HepG2 (cell line): ENCODE measurements at regions not wholly inside any gene's neighbourhood (a gene's known extent, or its start where the extent isn't known, plus 50 kb on each side); places are given as distances from the start of the nearest gene placed in this dataset.
"Not testable (repeated sequence)": the region's sequence is repeated elsewhere in the genome, so short reads cannot be mapped to it uniquely, and the experiment has no call there.

ENCODE experiments used
- ATAC-seq: fragments of 200-7000 bp; cut with Tn5 transposase; 3 replicates; pipeline ENCODE4 v1.9.1; 2020; ENCODE audit warnings: mild to moderate bottlenecking, moderate library complexity
- BruUV-seq: library from RNA; stranded (reverse); fragments of 400-500 nt; replicated peaks from 2 replicates; lab custom pipeline; 2021; lab: Mats Ljungman, UMichigan
- CTCF ChIA-PET: fragments of 300-600 bp; formaldehyde crosslinking; extraction: SDS; loops from one replicate; lab custom pipeline; 2021; ENCODE audit warnings: low total read pairs, inconsistent platforms, low intra/inter-chr PET ratio; lab: Yijun Ruan, JAX
- POLR2A ChIA-PET: fragments of 350-600 bp; sonication (Branson Sonifier 250); formaldehyde crosslinking; loops from one replicate; lab custom pipeline; 2020; ENCODE audit warnings: antibody characterized with exemption, inconsistent platforms; lab: Yijun Ruan, JAX
- DNase-seq: peaks from one replicate; pipeline ENCODE4 v3.0.0-alpha.2; 2015; ENCODE audit warnings: low spot score
- FAIRE-seq: peaks from 3 replicates; lab custom pipeline; 2011; peaks lifted over from hg19 to GRCh38; lab: Jason Lieb, UNC
- H2AFZ ChIP-seq: one replicate; pipeline ENCODE4 v1.6.1; 2011; ENCODE audit warnings: low read length, inconsistent platforms
- H3K27ac ChIP-seq: fragments of 300-600 bp; 3 replicates; pipeline ENCODE4 v1.8.0; 2011; ENCODE audit warnings: mixed run types, mild to moderate bottlenecking, mixed read lengths, low read length, inconsistent platforms; ENCODE audit not compliant: insufficient read depth; ENCODE audit errors: extremely low read length
- H3K27me3 ChIP-seq, 2 experiments: fragments of 200-600 bp in 1 of 2; 2 replicates in 1 of 2; 3 replicates in 1 of 2; pipeline versions ENCODE4 v1.6.0 to v1.8.0; 2011; ENCODE audit warnings: low read length in 2 of 2, mild to moderate bottlenecking in 2 of 2, moderate library complexity in 2 of 2, inconsistent platforms in 1 of 2; ENCODE audit not compliant: insufficient read depth in 2 of 2, control insufficient read depth in 1 of 2
- H3K36me3 ChIP-seq, 2 experiments: fragments of 200-600 bp in 1 of 2; replicated peaks in 1 of 2; 2 replicates in 1 of 2; 3 replicates in 1 of 2; pipeline versions ENCODE4 v1.5.1 to v1.8.0; 2011; ENCODE audit warnings: low read length in 2 of 2, inconsistent platforms in 1 of 2; ENCODE audit not compliant: insufficient read depth in 2 of 2, control insufficient read depth in 1 of 2
- H3K4me1 ChIP-seq: 2 replicates; pipeline ENCODE4 v1.5.1; 2012; ENCODE audit warnings: low read length, inconsistent platforms; ENCODE audit not compliant: insufficient read depth
- H3K4me2 ChIP-seq: 2 replicates; pipeline ENCODE4 v1.6.0; 2011; ENCODE audit warnings: low read depth, low read length, inconsistent platforms
- H3K4me3 ChIP-seq, 3 experiments: fragments of 200-600 bp in 1 of 3; sonication (generic), shearing (Covaris generic) in 1 of 3; replicated peaks in 1 of 3; 2 replicates each; pipeline ENCODE4 v1.5.1; 2011 to 2016; ENCODE audit warnings: low read length in 3 of 3, inconsistent platforms in 2 of 3, low read depth in 2 of 3, mild to moderate bottlenecking in 2 of 3, control low read depth in 1 of 3, mixed read lengths in 1 of 3; ENCODE audit not compliant: insufficient read depth in 1 of 3
- H3K79me2 ChIP-seq: one replicate; pipeline ENCODE4 v1.6.1; 2011; ENCODE audit warnings: low read length, inconsistent platforms; ENCODE audit not compliant: insufficient read depth
- H3K9ac ChIP-seq: 2 replicates; pipeline ENCODE4 v1.6.0; 2011; ENCODE audit warnings: mild to moderate bottlenecking, low read depth, low read length, inconsistent platforms; ENCODE audit not compliant: insufficient read depth
- H3K9me3 ChIP-seq: 2 replicates; pipeline ENCODE4 v1.5.1; 2012; ENCODE audit warnings: mild to moderate bottlenecking, low read length
- H4K20me1 ChIP-seq: 2 replicates; pipeline ENCODE4 v1.6.0; 2011; ENCODE audit warnings: inconsistent platforms, mild to moderate bottlenecking, low read length, moderate library complexity; ENCODE audit not compliant: insufficient read depth
- CENPX ChIP-seq: sonication (generic); formaldehyde crosslinking; IDR thresholded peaks from 2 replicates; pipeline ENCODE4 v1.9.0; 2021; ENCODE audit warnings: mild to moderate bottlenecking, missing genetic modification reagents, moderate library complexity
- CHD4 ChIP-seq: fragments of 200-600 bp; sonication (generic); IDR thresholded peaks from 2 replicates; pipeline ENCODE4 v1.7.0; 2017; ENCODE audit warnings: mild to moderate bottlenecking, low read length, borderline replicate concordance
- KLF13 ChIP-seq: sonication (generic); formaldehyde crosslinking; IDR thresholded peaks from 2 replicates; pipeline ENCODE4 v1.4.0; 2020; ENCODE audit warnings: mild to moderate bottlenecking, missing genetic modification reagents
- MIER3 ChIP-seq: IDR thresholded peaks from 2 replicates; pipeline ENCODE4 v1.6.1; 2016; ENCODE audit warnings: missing compliant biosample characterization, borderline replicate concordance
- WGBS: methylation state at CpG from one replicate; pipeline ENCODE4 v1.1.6; 2017; ENCODE audit warnings: low lambda C conversion rate; 5-methylcytosine and 5-hydroxymethylcytosine counted together
- in situ Hi-C: cut with HindIII; loops from 2 replicates; pipeline ENCODE4 v1.10.0; 2017; ENCODE audit warnings: low pct_unique_long_range_greater_than_20kb; ENCODE audit not compliant: extremely low pct_ligation_motif_present
- intact Hi-C: fragments of 100-400 bp; cut with micrococcal nuclease; formaldehyde crosslinking; loops from one replicate; pipeline ENCODE4 v1.10.0; 2022; ENCODE audit not compliant: unreplicated experiment
- TF ChIP-seq, protein P1 (sequence below): sonication (generic); formaldehyde crosslinking; conservative IDR thresholded peaks from 2 replicates; pipeline ENCODE4 v1.8.0; 2022; ENCODE audit warnings: low read depth, missing genetic modification reagents

DNA sequence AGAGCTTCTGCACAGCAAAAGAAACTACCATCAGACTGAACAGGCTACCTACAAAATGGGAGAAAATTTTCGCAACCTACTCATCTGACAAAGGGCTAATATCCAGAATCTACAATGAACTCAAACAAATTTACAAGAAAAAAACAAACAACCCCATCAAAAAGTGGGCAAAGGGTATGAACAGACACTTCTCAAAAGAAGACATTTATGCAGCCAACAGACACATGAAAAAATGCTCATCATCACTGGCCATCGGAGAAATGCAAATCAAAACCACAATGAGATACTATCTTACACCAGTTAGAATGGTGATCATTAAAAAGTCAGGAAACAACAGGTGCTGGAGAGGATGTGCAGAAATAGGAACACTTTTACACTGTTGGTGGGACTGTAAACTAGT, 179.4 kb upstream of the JUN start:
- H3K79me2 ChIP-seq, CTCF ChIA-PET, in situ Hi-C loops, H3K36me3 ChIP-seq, DNase-seq, H3K4me2 ChIP-seq, H3K27ac ChIP-seq, H3K4me3 ChIP-seq, ATAC-seq, H3K9ac ChIP-seq, H3K27me3 ChIP-seq, POLR2A ChIA-PET, H4K20me1 ChIP-seq, intact Hi-C loops, FAIRE-seq, H3K9me3 ChIP-seq, H2AFZ ChIP-seq, BruUV-seq: not testable (repeated sequence)
- peaks cover 32% of the 10 kb centered on the region for H3K4me1 ChIP-seq
- WGBS: 55% methylated on average over 2 of the region's 2 CpGs

DNA sequence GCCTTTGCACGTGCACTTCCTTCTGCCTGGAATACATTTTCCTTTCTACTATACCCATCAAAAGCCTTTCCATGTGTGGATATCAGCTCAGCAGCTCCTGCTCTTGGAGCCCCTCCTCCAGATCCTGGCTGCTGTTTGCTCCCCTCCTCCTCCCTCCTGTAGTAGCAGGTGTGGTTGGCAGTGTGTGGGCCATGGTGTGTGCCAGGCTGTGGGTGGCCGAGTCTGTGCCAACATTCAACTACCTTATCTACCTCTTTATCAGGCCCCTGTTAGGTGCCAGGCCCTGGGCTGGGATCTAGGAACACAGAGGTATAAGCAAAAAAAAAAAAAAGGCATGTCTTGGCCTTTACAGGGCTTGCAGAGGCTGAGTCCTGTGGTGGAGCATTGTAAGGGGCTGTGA, 180.6 kb upstream of the JUN start:
- BruUV-seq: no TSS peak
- Histone ChIP-seq H3K27ac (no peak overlapping the region), H3K9ac (no peak overlapping the region), H3K79me2 (no peaks in the 10 kb centered on the region), H3K27me3 (no peaks in the 10 kb centered on the region; a peak in 1 of 5 replicates), H2AFZ (no peak overlapping the region), H3K4me1 (peaks cover 37% of the 10 kb centered on the region), H3K4me2 (no peak overlapping the region), H3K36me3 (no peaks in the 10 kb centered on the region), H3K4me3 (no peak overlapping the region), H3K9me3 (no peaks in the 10 kb centered on the region), H4K20me1 (no peaks in the 10 kb centered on the region)
- WGBS: 29% methylated on average over 2 of the region's 2 CpGs
- TF ChIP-seq KLF13 (CRISPR knock-in tag) (no peak), MIER3 (no peak), CENPX (CRISPR knock-in tag) (no peak), CHD4 (no peak)
- TF ChIP-seq, protein P1, sequence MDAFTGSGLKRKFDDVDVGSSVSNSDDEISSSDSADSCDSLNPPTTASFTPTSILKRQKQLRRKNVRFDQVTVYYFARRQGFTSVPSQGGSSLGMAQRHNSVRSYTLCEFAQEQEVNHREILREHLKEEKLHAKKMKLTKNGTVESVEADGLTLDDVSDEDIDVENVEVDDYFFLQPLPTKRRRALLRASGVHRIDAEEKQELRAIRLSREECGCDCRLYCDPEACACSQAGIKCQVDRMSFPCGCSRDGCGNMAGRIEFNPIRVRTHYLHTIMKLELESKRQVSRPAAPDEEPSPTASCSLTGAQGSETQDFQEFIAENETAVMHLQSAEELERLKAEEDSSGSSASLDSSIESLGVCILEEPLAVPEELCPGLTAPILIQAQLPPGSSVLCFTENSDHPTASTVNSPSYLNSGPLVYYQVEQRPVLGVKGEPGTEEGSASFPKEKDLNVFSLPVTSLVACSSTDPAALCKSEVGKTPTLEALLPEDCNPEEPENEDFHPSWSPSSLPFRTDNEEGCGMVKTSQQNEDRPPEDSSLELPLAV (CRISPR knock-in tag): no peak
- CTCF ChIA-PET: no interaction called here
- DNase-seq (no peak), ATAC-seq (no peak), FAIRE-seq (no peak)
- intact Hi-C loops (no loop called here), in situ Hi-C loops (no loop called here)
- POLR2A ChIA-PET: interaction anchor here (1.2 kb wide), 1 partner anchor 181 kb away, joined by 5 read pairs; the partner anchor contains the start of gene JUN
